GM23248 (cell line): ENCODE measurements at regions not wholly inside any gene's neighbourhood (a gene's known extent, or its start where the extent isn't known, plus 50 kb on each side); places are given as distances from the start of the nearest gene placed in this dataset.

Source experiments
- EZH2 ChIP-seq: fragments of 200-600 bp; sonication (generic); IDR thresholded peaks from 2 replicates; pipeline ENCODE4 v1.6.1; 2018; ENCODE audit warnings: antibody characterized with exemption, mild to moderate bottlenecking; ENCODE audit not compliant: insufficient read depth, poor library complexity, severe bottlenecking
- EZH2phosphoT487 ChIP-seq: fragments of 200-600 bp; sonication (generic); IDR thresholded peaks from 2 replicates; pipeline ENCODE4 v1.6.1; 2018; ENCODE audit warnings: antibody characterized with exemption, moderate library complexity, mild to moderate bottlenecking, low read depth; ENCODE audit not compliant: insufficient read depth

GRCh38 chrX:93585661-93586060 is 87.7 kb downstream of the NAP1L3 start:
- TF ChIP-seq EZH2 (no peak), EZH2phosphoT487 (no peak)
